ENCODE measurements at regions not wholly inside any gene's neighbourhood (a gene's known extent, or its start where the extent isn't known, plus 50 kb on each side); places are given as distances from the start of the nearest gene placed in this dataset.

- no peak for TF ChIP-seq ZFPM2 (CRISPR knock-in tag; IDR thresholded peaks at IDR 0.05)
- no peak for TF ChIP-seq HMG20A (CRISPR knock-in tag; conservative IDR thresholded peaks at IDR 0.05)
- no peak for TF ChIP-seq KAT7 (CRISPR knock-in tag; IDR thresholded peaks at IDR 0.05; ENCODE audit: borderline replicate concordance)
- TF ChIP-seq ZFP36 (IDR thresholded peaks at IDR 0.05; ENCODE audit: low read depth, low read length, partially characterized antibody): no peak
- TF ChIP-seq FOXJ3 (CRISPR knock-in tag; IDR thresholded peaks at IDR 0.05): no peak
- TF ChIP-seq HOXB6 (CRISPR knock-in tag; IDR thresholded peaks at IDR 0.05; ENCODE audit: borderline replicate concordance): no peak
- no peak for TF ChIP-seq ZNF232 (CRISPR knock-in tag; IDR thresholded peaks at IDR 0.05)
- TF ChIP-seq ETV5 (CRISPR knock-in tag; IDR thresholded peaks at IDR 0.05; ENCODE audit: low read depth): no peak
- TF ChIP-seq HNRNPL (IDR thresholded peaks at IDR 0.05; ENCODE audit: low read depth, low read length): no peak
- TF ChIP-seq SAFB (IDR thresholded peaks at IDR 0.05; ENCODE audit: borderline replicate concordance, low read depth, low read length): no peak
- TF ChIP-seq DLX4 (CRISPR knock-in tag; IDR thresholded peaks at IDR 0.05): no peak
Measured at GRCh38 chr17:73906896-73907870, 262.9 kb upstream of the SDK2 start (continued).

- no peaks in the 10 kb centered on the region for H3K9me3 ChIP-seq (replicated peaks; ENCODE audit: control insufficient read depth, insufficient read depth, low read depth, low read length)
- no peak for FAIRE-seq
- TF ChIP-seq ELK3 (CRISPR knock-in tag; IDR thresholded peaks at IDR 0.05) (no peak), HSF4 (CRISPR knock-in tag; IDR thresholded peaks at IDR 0.05; ENCODE audit: borderline replicate concordance) (no peak), ZNF766 (CRISPR knock-in tag; conservative IDR thresholded peaks at IDR 0.05) (no peak), MECOM (CRISPR knock-in tag; IDR thresholded peaks at IDR 0.05) (no peak), ZBED1 (IDR thresholded peaks at IDR 0.05) (no peak), THRA (IDR thresholded peaks at IDR 0.05) (no peak), ARID1B (IDR thresholded peaks at IDR 0.05) (no peak), ZNF511 (CRISPR knock-in tag; IDR thresholded peaks at IDR 0.05) (no peak), SMAD3 (CRISPR knock-in tag; conservative IDR thresholded peaks at IDR 0.05) (no peak)
Measured at GRCh38 chr17:73909186-73909585, 264.9 kb upstream of the SDK2 start.

More at GRCh38 chr17:73909186-73909585, 264.9 kb upstream of the SDK2 start:
- Histone ChIP-seq H3K4me3 (no peak overlapping the region), H3K79me2 (ENCODE audit: control insufficient read depth, insufficient read depth, low read length) (no peaks in the 10 kb centered on the region), H3K9ac (ENCODE audit: insufficient read depth in 1 of 2, low read depth in 2 of 2, low read length in 2 of 2) (no peak overlapping the region), H3K27me3 (ENCODE audit: control insufficient read depth in 2 of 2, insufficient read depth in 2 of 2, low read length in 2 of 2) (peaks cover 0 to 4% of the 10 kb centered on the region in 2 experiments; a peak in 1 of 5 replicates), H4K20me1 (replicated peaks; ENCODE audit: control insufficient read depth, insufficient read depth, low read length) (no peaks in the 10 kb centered on the region; the same call in 1 of the 2 replicates), H2AFZ (ENCODE audit: low read depth, low read length) (no peak overlapping the region), H3K27ac (ENCODE audit: extremely low read depth, low read depth, low read length) (no peak overlapping the region), H3K9me1 (ENCODE audit: control insufficient read depth, insufficient read depth, low read length) (no peaks in the 10 kb centered on the region), H3K4me2 (ENCODE audit: insufficient read depth, low read length) (no peak overlapping the region), H3K36me3 (ENCODE audit: control insufficient read depth, insufficient read depth, low read length) (no peaks in the 10 kb centered on the region), H3K4me1 (replicated peaks in 1 of 2; ENCODE audit: control insufficient read depth in 2 of 2, insufficient read depth in 2 of 2, low read length in 2 of 2) (no peaks in the 10 kb centered on the region)
- ATAC-seq (no peak), DNase-seq (ENCODE audit: extremely low read depth in 1 of 4, low spot score in 3 of 4) (no peak)
- POLR2A ChIA-PET: no interaction called here
- intact Hi-C loops (cut with micrococcal nuclease): no loop called here
- in situ Hi-C loops (cut with MboI): no loop called here
- CTCF ChIA-PET (ENCODE audit: low intra/inter-chr PET ratio): no interaction called here
- BruUV-seq (replicated peaks): no TSS peak
- 2% methylated on average over 7 of the region's 7 CpGs for WGBS (ENCODE audit: insufficient coverage, low coverage, missing lambda C conversion rate)
